D341Med (cell line): ENCODE measurements at regions not wholly inside any gene's neighbourhood (a gene's known extent, or its start where the extent isn't known, plus 50 kb on each side); places are given as distances from the start of the nearest gene placed in this dataset.

Experiments
- DNase-seq: peaks from one replicate; pipeline ENCODE4 v3.0.0; 2012; ENCODE audit warnings: low spot score

GRCh38 chr6:147078106-147078505, 126.1 kb upstream of the STXBP5 start:
- DNase-seq, result no peak

GRCh38 chr6:147078602-147079001, 125.6 kb upstream of the STXBP5 start:
- DNase-seq, result no peak

- no peak for DNase-seq
These were observed 124.0 kb upstream of the STXBP5 start for GRCh38 chr6:147080225-147080624.

GRCh38 chr6:147081076-147081609, 123.1 kb upstream of the STXBP5 start:
- no peak for DNase-seq

GRCh38 chr6:147087641-147088040, 116.6 kb upstream of the STXBP5 start:
- DNase-seq, result no peak

GRCh38 chr6:147088861-147089260, 115.4 kb upstream of the STXBP5 start:
- DNase-seq, result no peak

- DNase-seq, result no peak
These were observed 108.9 kb upstream of the STXBP5 start for GRCh38 chr6:147095316-147095715.

GRCh38 chr6:147099974-147100373, 104.2 kb upstream of the STXBP5 start:
- no peak for DNase-seq

GRCh38 chr6:147103007-147103406, 101.2 kb upstream of the STXBP5 start:
- DNase-seq, result no peak

- no peak for DNase-seq
These were observed 100.5 kb upstream of the STXBP5 start for GRCh38 chr6:147103694-147104093.

- no peak for DNase-seq
These were observed 98.4 kb upstream of the STXBP5 start for GRCh38 chr6:147105786-147106185.

GRCh38 chr6:147106759-147107401, 97.3 kb upstream of the STXBP5 start:
- DNase-seq, result no peak

GRCh38 chr6:147108259-147108910, 95.8 kb upstream of the STXBP5 start:
- DNase-seq, result no peak

- DNase-seq, result no peak
These were observed 94.5 kb upstream of the STXBP5 start for GRCh38 chr6:147109707-147110106.

GRCh38 chr6:147116056-147116455, 88.2 kb upstream of the STXBP5 start:
- no peak for DNase-seq

- DNase-seq, result no peak
These were observed 87.2 kb upstream of the STXBP5 start for GRCh38 chr6:147117011-147117410.

GRCh38 chr6:147117580-147117979, 86.6 kb upstream of the STXBP5 start:
- DNase-seq, result no peak

- DNase-seq, result no peak
These were observed 84.9 kb upstream of the STXBP5 start for GRCh38 chr6:147119310-147119709.

- DNase-seq, result no peak
These were observed 81.4 kb upstream of the STXBP5 start for GRCh38 chr6:147122823-147123222.

- DNase-seq, result no peak
These were observed 77.6 kb upstream of the STXBP5 start for GRCh38 chr6:147126618-147127022.

- no peak for DNase-seq
These were observed 76.6 kb upstream of the STXBP5 start for GRCh38 chr6:147127587-147127986.

GRCh38 chr6:147128056-147128455, 76.2 kb upstream of the STXBP5 start:
- DNase-seq, result no peak

- DNase-seq, result no peak
These were observed 72.6 kb upstream of the STXBP5 start for GRCh38 chr6:147131532-147132128.
